GM21390 (cell line): ENCODE measurements at regions not wholly inside any gene's neighbourhood (a gene's known extent, or its start where the extent isn't known, plus 50 kb on each side); places are given as distances from the start of the nearest gene placed in this dataset.
"Not testable (repeated sequence)": the region's sequence is repeated elsewhere in the genome, so short reads cannot be mapped to it uniquely, and the experiment has no call there.

Experiments
- ATAC-seq: cut with Tn5 transposase; IDR thresholded peaks from one replicate; pipeline ENCODE4 v1.9.1; 2021; ENCODE audit not compliant: unreplicated experiment

DNA sequence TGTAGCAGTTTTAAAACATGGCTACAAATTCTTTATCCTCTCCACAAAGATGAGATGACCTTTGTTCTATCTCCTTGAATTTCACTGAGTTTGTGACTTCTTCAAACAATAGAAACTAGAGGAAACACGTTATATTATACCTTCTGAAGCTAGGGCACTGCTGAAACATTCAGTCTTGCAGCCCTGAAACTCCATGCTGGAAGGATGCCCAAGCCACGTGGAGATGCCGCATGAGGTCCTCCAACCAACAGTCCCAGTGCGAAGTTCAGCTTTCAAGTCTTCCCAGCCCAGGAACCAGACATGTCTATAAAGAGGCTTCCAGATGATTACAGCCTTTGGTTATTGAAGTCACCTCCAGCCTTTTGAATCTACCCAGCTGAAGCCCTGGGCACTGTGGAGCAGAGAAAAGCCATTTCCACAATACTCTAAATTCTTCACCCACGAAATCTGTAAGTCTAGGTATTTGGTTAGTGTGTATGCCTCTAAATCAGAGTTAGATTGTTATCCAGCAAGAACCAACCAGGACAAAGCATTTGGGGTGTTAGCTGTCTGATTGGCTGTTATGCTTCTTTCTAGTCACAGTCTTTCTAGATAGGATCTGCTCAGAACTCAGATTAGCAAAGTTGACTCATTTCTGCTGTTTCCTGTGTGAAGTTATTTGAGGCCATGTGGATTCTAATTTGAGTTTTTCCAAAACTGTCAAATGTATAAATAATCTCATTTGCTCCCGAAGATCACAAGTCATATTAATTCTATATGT lies 186.5 kb upstream of the TMEM72 start:
- ATAC-seq, result peak; percentile 54

DNA sequence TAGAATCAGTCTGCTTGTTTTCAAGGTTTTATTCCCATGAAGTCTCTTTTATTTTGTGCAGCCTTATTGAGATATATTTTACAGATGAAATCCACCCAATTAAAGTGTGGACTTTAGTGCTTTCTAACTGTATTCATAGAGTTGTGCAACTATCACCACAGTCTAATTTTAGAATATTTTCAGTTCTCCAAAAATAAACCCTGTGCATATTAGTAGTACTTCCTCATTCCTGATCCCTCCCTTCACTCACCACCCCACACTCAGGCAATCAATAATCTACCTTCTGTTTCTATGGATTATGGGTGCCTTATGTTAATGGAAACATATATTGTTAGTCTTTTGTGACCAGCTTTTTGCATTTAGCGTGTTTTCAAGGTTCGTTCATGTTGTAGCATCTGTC lies 185.7 kb upstream of the TMEM72 start:
- peak; percentile 67 for ATAC-seq

DNA sequence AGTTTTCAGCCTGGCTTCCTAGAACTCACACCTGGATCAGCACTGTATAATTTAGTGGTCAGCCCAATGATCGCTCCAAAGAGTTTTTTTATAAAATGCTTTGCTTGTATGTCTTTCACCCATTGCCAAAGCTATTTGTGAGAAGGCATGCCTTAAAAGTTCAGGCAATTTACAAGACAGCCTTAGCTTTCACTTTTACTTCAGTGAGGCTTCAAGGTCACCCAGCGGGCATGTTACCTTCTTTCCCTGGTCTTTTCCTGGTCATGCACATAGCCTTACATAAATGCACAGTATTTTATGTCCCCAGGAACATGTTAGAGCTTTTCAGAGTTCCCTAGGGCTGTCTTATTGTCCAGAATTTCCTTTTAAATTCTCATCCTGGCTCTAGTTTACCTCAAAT lies 179.9 kb upstream of the TMEM72 start:
- no peak for ATAC-seq

DNA sequence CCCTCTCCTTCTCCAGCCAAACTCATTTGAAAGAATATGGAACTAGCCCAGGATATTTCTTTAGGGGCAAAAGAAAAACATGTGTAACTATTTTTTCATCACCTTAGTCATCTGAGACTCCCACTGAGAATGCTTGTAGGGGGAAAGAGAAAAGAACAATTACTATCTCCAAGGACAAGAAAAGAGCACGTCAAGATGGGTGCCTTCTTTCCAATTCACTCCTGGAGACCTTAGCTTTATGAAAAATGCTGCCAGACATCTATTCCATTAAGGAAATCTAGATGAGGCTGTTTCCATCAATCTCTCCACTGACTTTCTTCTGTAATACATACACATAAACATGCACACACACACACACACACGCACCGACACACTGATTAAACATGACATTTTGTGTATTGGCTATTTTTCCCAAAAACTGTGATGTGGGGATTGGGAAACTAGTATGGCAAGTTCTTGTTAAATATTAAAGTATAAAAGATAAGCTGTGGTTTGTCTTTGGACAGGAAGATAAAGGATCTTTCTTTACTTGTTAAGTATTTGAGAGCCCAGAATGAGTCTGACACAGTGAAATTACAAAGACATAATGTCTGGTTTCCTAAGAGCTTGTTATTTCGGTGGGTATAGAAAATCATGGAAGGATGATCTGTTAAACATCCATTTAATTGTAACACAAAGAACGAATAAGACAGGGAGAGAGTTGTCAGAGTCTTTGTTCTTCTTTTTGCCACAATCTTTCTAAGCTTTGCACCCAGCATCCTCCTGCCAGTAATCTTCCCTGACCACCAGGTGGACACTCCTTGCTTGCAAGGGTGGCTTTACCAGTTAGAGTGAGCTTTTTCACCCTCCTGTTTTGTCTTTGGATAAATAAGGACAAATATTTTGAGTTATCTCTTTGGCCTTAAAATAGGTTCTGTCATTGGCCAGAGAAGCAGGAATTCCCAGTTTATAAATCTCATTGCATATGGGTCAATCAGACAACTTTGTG lies 177.3 kb upstream of the TMEM72 start:
- no peak for ATAC-seq

DNA sequence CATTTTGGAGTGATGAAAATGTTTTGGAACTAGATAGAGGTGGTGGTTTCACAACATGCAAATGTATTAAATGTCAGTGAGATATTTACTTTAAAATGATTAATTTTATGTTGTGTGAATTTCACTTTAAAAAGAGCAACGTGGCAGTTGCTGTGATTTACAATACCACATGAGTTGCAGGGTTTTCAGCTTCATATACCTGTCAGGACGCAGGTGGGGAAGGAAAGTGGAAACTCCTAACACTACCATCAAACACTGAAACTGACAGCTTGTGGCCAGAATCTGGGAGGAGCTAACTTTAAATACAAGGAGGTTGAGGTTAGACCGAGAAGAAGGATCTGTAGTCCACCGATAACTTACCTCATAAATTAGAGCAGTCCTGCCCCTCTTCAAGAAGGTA lies 168.9 kb upstream of the TMEM72 start:
- no peak for ATAC-seq

DNA sequence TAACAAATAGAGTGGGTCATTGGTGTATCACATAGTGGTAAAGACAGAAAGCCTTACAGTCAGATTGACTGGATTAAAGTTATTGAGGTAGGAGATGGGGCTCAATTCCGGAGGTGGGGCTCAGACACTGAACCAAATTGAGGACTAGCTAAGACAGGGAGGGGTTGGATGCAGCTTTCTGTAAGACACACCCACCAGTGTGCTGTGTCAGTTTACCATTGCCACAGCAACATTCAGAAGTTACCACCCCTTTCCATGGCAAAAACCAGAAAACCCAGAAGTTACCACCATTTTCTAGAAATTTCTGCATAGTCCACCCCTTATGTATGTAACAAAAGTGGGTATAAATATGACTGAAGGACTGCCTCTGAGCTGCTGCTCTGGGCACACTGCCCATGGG lies 167.6 kb upstream of the TMEM72 start:
- ATAC-seq, result no peak

DNA sequence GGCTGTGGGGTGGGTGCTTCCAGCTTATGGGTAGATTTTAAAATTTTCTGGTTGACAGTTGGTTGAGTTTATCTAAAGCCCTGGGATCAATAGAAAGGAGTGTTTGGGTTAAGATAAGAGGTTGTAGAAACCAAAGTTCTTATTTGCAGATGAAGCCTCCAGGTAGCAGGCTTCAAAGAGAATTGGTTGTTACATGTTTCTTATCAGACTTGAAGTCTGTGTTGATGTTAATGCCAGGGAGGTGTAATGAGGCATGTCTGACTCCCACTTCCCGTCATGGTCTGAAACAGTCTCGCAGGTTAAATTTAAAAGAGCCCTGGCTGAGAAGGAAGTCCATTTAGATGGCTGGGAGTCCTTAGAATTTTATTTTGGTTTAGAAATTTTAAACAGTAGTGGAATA lies 165.2 kb upstream of the TMEM72 start:
- ATAC-seq, result no peak

DNA sequence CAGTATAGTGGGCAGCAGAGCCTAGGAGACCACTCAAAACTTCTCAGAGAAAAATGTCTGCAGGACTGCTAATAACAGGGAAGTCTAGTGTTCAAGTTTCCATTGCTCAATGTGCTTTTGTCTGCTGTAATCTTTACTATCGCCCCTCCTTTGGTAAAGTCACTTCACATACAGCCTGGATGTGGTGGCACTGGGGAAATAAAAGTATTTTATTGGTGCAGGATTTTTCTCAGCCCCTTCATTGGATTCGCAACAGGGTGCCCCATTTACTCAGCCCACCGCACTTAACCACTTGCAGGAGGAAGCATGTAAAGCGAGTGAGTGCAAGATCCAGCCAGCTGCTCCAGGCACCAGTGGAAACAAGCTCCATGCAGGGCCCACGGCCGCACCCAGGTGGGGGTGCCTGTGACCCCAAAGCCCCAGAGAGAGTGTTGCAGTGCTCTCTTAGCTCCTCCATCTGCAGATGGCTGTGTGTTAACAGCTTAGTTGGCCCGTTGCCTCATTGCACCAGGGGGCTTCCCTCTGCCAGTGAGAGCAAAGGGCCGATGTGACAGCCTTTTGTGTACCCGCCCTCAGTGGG lies 163.5 kb upstream of the TMEM72 start:
- ATAC-seq, result no peak

DNA sequence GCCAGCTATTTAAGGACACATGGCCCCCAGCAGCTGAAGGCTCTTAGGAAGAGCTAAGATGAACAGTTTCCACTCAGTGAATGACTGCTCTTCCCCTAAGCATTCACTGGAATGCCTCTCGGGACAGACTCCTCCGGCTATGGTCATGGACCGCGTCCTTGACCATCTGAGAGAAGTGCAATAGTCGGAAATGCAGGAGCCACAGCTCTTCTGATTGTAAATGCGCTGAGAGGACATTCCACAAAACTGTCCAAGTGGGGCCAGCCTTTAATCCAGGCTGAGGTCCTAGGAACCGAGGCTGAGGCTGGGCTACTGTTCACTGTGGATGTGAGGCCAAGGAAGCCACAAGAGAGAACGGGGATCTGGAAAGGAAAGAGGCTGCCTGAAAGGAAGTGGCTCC lies 162.0 kb upstream of the TMEM72 start:
- ATAC-seq, result no peak

DNA sequence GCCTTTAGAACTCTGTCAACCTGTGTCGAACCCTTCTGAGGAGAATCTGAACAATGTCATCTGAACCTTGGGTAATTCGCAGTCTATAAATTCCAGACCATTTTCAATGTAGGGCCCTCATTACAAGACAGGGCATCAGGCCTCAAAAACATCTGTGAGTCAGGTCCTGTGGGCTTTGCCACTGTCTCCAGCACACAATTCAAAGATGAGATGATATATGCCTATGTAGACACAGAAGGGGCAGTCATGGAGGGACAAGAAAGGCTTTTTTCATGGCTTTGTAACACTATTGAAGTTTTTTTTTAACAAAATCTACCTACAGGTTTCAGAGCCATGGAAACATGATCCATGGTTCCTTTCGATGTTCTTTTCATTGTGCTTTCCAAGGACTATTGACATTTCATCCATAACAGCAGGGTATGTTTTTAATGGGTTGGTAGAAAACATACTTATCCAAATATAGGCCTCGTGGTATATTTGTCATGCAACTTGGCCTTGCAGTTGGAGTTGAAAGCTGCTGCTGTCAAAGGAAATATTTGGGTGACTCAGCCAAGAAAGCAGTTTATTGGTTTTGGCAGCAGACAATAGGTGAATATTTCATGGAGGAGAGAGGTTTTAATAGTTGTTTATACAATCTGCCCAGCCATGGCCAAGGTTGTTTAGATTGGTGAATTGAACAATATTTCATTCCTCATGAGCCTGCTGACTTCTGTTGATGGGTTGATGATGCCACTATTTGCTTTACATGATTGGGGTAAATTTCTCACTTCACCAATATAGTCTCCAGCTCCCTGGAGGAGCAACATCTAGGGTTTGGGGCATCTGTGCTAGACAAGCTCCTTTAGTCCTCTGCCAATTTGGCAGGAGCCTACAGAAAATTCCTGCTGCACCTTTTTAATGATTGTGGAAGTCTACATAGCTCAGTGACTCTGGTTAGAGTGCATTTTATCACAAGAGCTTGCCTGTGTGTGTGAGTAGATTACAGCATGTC lies 158.4 kb upstream of the TMEM72 start:
- ATAC-seq, result no peak

DNA sequence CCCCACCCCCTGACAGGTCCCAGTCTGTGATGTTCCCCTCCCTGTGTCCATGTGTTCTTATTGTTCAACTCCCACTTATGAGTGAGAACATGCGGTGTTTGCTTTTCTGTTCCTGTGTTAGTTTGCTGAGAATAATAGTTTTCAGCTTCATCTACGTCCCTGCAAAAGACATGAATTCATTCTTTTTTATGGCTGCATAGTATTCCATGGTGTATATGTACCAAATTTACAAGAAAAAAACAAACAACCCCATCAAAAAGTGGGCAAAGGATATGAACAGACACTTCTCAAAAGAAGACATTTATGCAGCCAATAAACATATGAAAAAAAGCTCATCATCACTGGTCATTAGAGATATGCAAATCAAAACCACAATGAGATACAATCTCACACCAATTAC lies 156.8 kb upstream of the TMEM72 start:
- not testable (repeated sequence) for ATAC-seq

DNA sequence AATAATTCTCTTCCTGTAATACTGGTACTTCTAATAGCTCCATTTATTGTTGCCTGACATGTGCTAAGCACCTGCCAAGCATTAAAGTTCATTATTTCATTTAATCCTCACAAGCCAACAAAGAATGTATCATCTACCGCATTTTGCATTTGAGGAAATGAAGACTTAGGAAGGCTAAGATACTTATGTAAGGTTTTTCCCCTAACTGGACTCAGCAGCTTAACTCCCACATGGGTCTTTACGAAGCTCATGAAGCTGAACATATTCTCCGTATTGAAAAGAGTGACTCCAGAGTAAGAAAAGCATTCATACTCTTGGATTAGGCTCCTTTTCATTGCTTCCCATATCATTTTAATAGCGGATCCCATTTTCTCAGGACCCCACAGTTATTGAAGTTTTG lies 155.7 kb upstream of the TMEM72 start:
- no peak for ATAC-seq

DNA sequence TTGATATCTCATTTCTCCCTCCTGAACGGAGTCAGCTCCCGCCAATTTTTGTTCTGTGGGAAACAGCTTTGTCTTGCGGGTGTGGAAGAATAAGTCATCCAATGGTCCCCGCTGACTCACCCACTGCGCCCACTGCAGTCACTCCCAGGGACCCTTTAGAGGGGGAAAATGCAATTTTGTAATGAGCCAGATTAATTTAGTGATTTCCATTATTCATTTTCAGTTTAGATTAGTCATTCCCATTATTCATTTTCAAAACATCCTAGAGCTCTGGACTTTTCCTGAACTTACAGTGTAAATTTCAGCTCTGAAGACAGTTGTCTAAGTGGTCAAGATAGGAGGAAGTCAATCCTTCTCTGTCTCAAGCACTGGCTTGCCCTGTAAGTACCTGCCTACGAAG lies 154.9 kb upstream of the TMEM72 start:
- ATAC-seq, result no peak

DNA sequence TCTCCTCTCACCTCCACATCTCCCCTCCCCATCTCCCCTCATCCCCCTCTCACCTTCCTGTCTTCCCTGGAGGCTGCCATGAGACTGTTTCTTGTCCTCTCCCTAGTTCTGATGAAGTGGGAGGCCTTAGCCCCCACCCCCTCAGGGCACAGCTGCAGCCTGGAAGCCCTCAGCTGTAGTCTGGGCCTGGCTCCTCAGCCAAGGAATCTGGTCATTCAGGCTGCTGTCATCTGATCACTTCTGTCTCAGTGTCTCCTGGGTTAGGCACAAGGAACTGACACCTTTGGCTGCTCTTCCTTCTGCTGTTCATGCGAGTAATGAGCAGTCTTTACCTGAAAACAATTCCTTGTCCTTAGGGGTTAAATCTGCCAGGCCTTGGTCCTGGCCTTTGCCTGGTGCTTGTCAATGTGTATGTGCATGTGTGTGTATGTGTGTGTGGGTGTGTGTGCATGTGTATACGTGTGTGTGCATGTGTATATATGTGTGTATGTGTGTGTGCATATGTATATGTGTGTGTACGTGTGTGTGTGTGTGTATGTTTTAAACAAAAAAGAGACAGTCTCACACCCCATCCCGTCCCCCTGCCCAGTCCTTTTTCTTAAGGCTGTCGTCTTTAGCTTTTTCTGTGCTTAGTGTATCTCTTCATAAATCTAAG lies 153.5 kb upstream of the TMEM72 start:
- no peak for ATAC-seq

DNA sequence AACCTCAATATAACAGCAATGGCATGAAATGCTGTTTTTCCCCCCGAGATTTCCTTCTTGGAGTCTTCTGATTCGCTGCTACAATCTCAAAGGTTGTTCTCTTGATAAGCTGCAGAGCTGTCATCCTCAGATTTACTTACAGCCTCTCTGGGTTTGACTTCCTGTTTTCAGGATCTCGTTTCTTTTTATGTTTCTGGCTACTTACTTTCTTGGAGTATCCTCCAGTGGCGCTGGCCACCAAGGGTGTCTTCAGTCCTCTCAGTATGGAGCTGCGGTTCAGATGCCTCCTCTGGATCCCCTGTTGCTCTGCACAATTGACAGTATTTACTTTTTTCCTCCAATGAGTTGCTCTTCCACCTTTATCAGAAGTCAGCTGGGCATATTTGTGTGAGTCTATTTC lies 152.0 kb upstream of the TMEM72 start:
- no peak for ATAC-seq

DNA sequence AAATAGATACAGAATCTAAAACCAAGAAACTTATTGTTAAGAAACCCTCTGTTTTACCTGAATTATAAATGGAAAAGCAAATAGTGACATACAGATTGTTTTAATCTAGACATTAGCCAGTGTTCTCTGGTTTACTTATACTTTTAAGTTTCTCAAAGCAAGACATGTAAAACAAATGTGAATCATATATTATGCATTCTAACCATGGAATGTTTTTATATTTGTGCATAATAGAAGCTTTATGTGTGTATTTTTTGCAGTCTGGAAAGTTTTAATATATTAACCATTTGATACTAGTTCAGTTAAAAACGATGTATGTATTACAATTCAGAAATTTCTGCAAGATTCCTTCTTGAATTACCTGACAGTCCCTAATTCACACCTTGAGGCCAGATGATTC lies 150.6 kb upstream of the TMEM72 start:
- no peak for ATAC-seq

DNA sequence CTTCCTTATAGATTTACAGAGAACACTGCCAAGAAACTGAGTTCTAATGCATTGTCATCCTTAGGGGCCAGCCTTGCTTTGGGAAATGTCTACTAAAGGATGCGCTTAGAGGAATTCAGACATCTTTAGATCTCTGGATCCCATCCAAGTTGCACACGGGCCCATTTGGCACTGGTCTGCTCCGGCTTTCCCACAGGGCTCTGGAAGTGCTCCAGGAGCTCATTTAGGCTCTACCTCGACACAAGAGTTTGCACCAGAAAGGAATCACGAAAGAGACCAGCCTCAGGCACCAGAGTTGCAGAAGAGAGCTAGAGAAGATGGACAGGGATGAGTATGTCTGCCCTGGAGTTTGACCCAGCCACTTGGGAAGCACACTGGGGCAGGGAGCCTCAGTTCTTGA lies 150.1 kb upstream of the TMEM72 start:
- no peak for ATAC-seq

DNA sequence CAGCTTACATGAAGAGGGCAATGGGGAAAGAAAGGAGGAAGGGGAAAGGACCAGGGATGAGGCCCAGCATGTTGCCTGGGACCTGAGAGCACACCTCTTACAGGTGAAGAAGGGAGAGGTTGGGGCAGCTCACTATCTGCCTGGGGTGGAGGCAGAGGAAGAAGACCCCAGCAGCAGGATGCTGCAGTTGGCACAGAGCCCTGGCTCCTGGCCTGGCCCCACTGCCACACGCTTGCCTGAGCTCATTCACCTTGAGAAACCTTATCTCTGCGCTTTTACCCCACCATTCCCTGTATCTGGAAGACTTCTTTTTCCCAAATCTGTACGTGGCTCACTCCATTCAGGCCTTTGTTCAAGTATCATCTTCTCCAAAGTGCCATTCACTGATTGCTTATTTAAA lies 147.8 kb upstream of the TMEM72 start:
- ATAC-seq, result no peak

DNA sequence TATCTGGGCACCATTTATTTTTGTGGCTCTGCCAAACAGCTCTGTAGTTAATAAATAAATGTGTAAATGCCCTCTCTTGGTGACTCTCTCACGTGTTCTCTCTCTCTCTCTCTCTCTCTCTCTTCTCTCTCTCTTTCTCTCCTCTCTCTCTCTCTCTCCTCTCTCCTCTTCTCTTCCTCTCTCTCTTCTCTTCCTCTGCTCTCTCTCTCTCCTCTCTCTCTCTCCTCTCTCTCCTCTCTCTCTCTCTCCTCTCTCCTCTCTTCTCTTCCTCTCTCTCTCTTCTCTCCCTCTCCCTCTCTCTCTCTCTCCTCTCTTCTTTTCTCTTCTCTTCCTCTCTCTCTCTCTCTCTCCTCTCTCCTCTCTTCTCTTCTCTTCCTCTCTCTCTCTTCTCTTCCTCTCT lies 145.8 kb upstream of the TMEM72 start:
- ATAC-seq, result no peak

DNA sequence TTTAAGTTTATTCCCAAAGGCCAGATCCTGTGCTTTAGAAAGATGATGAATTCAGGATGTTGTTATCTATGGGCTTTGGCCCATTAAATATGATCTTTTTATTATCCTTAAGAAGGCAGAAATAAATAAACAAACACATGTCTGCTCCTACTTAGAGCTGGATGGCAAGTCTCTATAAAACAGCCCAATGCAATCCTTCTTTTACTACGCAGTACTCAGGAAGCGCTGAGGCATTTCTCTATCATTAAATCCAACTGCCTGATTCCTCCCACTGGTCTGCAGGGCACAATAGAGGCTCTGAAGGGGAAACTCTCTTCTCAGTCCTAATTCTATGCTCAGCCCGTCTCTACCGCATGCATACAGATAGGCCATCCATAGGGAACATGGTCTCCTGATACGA lies 144.5 kb upstream of the TMEM72 start:
- no peak for ATAC-seq
